HG02943 (cell line): ENCODE measurements at regions not wholly inside any gene's neighbourhood (a gene's known extent, or its start where the extent isn't known, plus 50 kb on each side); places are given as distances from the start of the nearest gene placed in this dataset.

Source experiments
- ATAC-seq: cut with Tn5 transposase; IDR thresholded peaks from one replicate; pipeline ENCODE4 v1.9.1; 2021; ENCODE audit warnings: mild to moderate bottlenecking, low read depth, moderate library complexity; ENCODE audit not compliant: unreplicated experiment

- ATAC-seq = no peak
Measured at GRCh38 chr13:46962281-46962941, 65.6 kb upstream of the HTR2A start.

DNA sequence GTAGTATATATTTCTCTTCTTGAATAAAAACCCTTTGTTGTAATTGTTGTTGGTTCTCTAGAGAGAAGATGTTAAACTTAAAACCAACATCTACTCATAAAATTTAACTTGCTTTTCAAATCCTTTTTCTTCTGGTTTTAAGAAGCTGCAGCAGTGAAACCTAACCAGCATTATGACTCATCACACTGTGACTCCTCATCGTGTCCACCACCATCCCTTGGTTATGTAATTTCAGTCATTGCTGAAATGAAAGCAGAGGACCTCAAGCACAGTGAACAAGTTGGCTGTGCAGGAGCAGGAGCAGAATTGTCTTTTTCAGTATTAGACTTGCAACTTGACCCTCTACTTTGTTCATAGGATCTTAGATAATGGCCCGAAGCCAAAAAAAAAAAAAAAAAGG lies 64.9 kb upstream of the HTR2A start:
- ATAC-seq = peak; percentile 95

DNA sequence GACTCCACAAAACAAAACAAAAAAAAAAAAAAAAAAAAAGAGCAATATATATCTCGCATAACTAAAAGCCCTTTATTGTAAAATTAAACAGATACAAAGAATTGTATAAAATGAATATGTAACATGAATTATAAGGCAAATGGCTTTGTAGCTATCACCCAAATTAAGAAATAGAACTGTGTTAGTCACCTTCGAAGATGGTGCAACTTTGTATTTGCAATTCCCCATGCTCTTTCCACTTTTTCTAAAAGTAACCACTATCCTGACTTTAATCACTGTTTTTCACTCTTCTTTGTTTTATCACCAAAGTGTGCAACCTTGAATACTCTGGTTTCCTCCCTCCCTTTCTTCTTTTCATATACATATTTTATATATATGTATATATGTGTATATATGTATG lies 57.1 kb upstream of the HTR2A start:
- no peak for ATAC-seq

DNA sequence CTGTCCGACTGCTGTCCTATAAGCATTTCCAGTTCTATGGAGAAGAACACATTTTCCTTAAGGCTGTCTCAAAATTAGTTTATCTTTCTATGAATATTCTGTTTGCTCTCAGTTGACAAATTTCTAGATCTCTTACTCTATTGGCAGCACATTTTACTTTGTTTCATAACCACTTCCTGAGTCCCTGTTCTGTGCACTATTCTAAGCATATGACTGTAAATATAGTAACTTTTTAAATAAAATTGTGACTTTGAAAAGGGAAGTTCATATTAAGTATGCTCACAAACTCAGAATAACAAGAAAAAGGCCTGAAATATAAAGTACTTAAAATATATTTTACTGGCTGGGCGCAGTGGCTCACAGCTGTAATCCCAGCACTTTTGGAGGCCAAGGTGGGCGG lies 56.5 kb upstream of the HTR2A start:
- ATAC-seq = no peak

GRCh38 chr13:46951516-46951915 lies 54.7 kb upstream of the HTR2A start:
- no peak for ATAC-seq

DNA sequence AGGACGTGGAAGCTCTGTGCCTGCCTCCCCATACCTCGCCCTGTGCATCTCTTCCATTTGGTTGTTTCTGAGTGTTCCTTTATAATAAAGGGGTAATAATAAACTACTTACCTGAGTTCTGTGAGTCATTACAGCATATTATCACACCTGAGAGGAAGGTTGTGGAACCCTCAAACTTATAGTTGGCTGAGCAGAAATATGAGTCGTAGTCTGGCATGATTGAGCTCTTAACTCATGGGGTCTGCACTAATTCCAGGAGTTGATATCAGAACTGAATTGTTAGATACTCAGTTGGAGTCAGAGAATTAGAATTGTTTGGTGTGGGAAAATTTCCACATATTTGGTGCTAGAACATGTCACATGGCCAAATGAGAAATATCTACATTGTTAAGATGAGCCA lies 52.4 kb upstream of the HTR2A start:
- ATAC-seq = no peak

DNA sequence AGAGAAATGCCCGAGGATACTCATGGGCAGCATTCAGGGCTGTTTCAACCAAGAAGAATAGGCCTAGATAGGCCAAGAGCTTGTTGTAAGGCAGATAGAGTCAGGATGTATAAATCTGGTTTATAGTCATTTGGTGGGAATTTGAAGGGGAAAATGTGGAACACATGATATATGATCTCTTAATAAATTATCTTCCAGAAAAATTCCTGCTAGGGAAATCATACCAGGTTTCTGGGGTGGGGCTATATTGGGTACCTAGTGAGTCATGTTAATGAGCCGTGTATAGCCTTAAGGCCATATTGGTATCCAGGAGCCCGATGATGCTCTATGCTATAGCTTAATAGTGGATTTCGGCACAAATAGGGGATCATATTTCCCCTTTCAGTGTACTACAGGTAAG lies 51.5 kb upstream of the HTR2A start:
- ATAC-seq = no peak

DNA sequence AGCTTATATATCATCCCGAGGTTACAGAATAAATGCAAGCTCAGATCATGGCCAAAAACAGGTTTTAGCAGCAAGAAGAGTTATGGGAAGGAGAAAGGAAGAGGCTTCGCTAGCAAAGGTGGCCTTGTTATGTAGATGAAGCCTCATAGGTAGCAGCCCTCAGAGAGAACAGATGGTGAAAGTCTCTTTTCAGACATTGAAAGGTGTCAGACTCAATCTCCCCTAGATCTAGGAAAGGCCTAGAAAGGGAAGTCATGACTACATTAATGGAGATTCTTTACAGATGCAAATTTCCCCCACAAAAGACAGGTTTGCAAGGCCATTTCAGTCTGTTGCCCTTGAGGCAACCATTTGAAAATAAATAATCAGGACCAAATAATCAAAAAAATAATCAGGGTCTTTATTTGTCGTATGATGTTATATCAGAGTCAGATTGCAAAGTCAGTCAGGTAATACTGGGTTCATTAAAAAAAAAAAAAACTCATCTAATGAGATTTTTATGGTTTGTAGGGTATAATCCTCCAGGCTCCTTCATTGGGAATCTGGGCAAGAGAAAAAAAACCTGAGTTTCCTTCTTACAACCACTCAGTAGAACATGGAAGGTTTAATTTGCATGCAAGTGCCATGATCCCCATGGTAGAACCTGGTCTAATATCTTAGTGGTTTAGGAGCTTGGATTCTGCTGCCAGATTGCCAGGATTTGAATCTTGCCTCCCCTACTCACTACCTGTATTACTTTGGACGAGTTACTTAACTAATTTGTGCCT lies 50.8 kb upstream of the HTR2A start:
- ATAC-seq = no peak
